Suppressor macrophage (primary cell): ENCODE measurements at regions not wholly inside any gene's neighbourhood (a gene's known extent, or its start where the extent isn't known, plus 50 kb on each side); places are given as distances from the start of the nearest gene placed in this dataset.

Experiments
- DNase-seq, 4 experiments: peaks; one replicate each; pipeline ENCODE4 v3.0.0-alpha.2; 2020 to 2022

DNA sequence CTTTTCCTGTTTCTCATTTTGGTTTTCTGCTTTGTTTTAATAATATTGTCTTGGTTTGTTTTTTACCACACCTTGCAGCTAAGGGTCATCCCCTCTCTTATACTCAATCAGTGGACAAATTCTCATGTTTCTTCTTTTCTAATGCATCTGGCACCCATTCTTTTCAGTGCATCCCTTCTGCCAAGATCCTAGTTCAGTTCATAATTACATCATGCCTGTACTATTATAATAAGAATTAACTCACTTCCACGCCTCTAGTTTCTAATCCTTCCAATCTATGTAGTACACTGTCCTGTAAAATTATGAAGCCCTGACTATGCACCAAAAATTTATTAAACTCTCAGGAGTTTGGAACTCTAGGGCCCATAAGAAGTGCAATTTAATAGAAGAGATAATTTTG lies 126.1 kb downstream of the FAT4 start:
- no peak for DNase-seq

- no peak for DNase-seq
These were observed 129.4 kb downstream of the FAT4 start for GRCh38 chr4:125444166-125444565.

- DNase-seq = no peak
These were observed 130.8 kb downstream of the FAT4 start for GRCh38 chr4:125445525-125445924.

- DNase-seq = no peak
These were observed 133.0 kb downstream of the FAT4 start for GRCh38 chr4:125447551-125448290.

- no peak for DNase-seq
These were observed 141.3 kb downstream of the FAT4 start for GRCh38 chr4:125456075-125456474.

- no peak for DNase-seq
These were observed 144.8 kb downstream of the FAT4 start for GRCh38 chr4:125459531-125459930.

GRCh38 chr4:125461676-125462363 lies 147.1 kb downstream of the FAT4 start:
- no peak for DNase-seq

DNA sequence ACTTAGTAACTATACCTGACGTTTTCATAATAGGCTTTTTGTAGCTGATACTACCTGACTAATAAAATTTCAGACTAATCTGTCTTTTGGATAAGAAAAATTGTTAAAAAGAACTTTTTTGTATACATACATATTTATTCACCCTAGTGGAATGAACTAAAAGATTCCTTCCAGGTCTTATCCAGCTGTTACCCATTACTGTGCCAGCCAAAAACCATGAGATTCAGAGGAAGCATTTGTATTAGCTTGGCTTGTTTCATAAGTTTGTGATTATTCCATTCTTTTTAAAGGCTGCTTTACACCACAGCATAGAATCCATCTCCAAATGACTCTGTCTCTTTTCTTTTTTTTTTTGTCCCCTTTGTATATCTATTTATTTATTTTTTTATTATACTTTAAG lies 149.4 kb downstream of the FAT4 start:
- no peak for DNase-seq

- no peak for DNase-seq
These were observed 166.7 kb downstream of the FAT4 start for GRCh38 chr4:125481334-125482045.

- DNase-seq = no peak
These were observed 168.1 kb downstream of the FAT4 start for GRCh38 chr4:125482822-125483221.

- DNase-seq = no peak
These were observed 168.5 kb downstream of the FAT4 start for GRCh38 chr4:125483278-125483677.

- no peak for DNase-seq
These were observed 170.2 kb downstream of the FAT4 start for GRCh38 chr4:125484912-125485311.

GRCh38 chr4:125486351-125486750 lies 171.6 kb downstream of the FAT4 start:
- DNase-seq = no peak

GRCh38 chr4:125489952-125490690 lies 175.4 kb downstream of the FAT4 start:
- no peak for DNase-seq

- DNase-seq = no peak
These were observed 178.2 kb downstream of the FAT4 start for GRCh38 chr4:125492957-125493356.

GRCh38 chr4:125497861-125498260 lies 183.1 kb downstream of the FAT4 start:
- no peak for DNase-seq

- no peak for DNase-seq
These were observed 184.2 kb downstream of the FAT4 start for GRCh38 chr4:125498981-125499380.

DNA sequence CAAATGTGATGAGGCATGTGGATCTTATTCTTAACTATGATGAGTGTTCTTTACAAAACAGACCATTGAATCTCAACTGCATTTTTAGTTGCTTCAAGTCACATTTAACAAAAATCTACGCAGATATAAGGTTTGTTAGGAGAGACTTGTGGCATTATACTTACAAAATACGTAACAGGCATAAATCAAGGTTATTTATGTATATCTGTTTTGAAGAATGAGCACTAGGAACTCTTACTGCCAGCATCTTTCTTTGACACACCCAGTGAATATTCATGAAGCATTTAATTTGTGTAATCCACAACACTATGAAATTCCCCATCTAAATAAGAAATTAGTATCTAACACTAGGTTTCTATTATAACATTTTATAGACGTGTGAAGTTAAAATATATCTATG lies 186.3 kb downstream of the FAT4 start:
- no peak for DNase-seq

DNA sequence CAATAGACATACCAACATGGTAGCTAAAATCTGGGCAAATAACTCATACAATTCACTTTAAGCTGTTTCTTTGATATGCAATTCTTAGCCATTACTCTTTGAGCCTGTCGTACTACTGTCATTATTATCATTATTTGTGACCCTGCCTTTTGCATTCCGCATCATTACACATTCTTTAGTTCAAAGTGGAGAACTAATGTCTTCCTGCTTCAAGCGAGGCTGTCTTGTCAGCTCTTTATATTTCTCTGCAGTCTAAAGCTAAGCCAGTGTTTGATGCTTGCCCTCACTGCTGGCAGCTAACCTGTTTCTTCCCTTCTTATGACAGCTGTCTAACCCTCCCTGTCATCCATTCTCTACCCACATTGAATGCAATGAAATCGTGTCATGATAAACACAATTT lies 186.8 kb downstream of the FAT4 start:
- no peak for DNase-seq

DNA sequence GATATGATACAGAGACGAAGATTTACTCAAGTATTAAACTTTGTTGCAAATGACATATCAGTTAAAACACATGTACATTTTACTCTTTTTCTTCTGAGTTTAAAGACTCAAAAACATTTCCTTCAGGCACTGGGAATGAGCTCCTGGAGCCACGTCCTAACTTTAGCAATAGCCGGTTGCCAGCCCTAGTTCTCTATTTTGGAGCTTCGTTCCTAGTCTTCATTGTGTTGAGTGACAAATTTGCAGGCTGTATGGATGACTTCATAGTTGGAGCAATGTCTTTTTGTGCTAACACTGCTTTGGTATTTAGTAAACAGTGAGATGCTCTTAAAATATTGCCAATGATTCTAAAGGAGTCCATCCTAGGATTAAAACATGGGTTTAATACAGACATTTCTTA lies 190.9 kb downstream of the FAT4 start:
- DNase-seq = no peak

DNA sequence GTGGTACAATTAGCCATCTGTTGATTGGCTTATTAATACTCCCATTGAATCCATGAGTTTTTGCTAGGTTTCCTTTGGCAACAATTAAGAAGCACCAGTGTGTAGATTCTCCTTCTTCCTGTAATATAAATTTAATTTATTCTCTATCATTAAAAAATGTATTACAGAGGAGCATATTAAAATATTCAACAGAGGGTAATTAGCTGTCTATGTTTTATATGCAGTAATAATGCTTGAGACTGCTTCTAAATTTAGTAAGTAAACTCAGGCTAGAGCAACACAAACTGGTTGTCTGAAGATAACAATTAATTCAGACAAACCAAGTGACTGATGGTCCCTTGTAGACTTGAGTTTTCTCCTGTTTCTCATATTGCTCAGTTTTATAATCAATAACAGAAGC lies 192.4 kb downstream of the FAT4 start:
- no peak for DNase-seq

DNA sequence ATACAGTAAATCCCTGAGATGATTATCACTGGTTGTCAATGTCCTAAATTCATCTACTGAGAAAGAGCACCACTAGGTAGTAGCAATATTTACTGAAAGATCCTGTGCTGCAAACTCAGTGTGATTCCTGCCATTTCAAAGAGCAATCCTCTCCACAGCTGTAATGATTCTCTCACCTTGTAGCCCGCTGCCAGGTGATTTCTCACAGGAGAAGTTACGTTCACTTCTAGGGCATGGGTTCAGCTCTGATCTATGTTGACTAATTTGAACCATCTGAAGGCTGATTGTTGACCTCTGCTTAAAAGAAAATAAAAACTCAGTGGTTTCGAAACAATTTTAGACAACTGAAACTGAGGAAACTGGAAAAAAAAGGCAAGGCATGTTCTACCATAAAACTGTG lies 197.0 kb downstream of the FAT4 start:
- no peak for DNase-seq

DNA sequence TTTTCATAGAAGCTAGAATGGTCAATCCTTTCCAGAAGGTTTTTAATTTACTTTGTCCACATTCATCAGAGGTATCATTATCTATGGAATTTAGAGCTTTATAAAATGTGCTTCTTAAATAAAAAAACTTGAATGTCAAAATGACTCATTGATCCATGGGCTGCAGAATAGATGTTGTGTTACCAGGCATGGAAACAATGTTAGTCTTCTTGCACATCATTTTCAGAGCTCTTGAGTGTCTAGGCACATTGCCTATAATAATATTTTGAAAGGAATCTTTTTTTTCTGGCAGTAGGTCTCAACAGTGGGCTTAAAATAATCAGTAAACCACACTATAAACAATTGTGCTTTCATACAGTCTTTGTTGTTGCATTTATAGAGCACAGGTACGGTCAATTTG lies 200.3 kb downstream of the FAT4 start:
- no peak for DNase-seq
